Right ventricle myocardium superior (tissue), 1 donor: ENCODE measurements at regions not wholly inside any gene's neighbourhood (a gene's known extent, or its start where the extent isn't known, plus 50 kb on each side); places are given as distances from the start of the nearest gene placed in this dataset.
A peak's percentile ranks its signal among the peaks of the same experiment; 100 is the strongest.
"Not testable (repeated sequence)": the region's sequence is repeated elsewhere in the genome, so short reads cannot be mapped to it uniquely, and the experiment has no call there.

Source experiments
- ATAC-seq: fragments of 200-7000 bp; cut with Tn5 transposase; one replicate; pipeline ENCODE4 v1.9.1; 2020; ENCODE audit warnings: mild to moderate bottlenecking; ENCODE audit not compliant: poor library complexity
- DNase-seq: peaks from one replicate; pipeline ENCODE4 v3.0.0-alpha.2; 2020
- intact Hi-C: fragments of 100-400 bp; cut with DNase I; formaldehyde crosslinking; loops from one replicate; pipeline ENCODE4 v1.11.2; 2022
- donor health status: DM: no; HTN: yes; CAD: no; lungs with severe emphysema.

DNA sequence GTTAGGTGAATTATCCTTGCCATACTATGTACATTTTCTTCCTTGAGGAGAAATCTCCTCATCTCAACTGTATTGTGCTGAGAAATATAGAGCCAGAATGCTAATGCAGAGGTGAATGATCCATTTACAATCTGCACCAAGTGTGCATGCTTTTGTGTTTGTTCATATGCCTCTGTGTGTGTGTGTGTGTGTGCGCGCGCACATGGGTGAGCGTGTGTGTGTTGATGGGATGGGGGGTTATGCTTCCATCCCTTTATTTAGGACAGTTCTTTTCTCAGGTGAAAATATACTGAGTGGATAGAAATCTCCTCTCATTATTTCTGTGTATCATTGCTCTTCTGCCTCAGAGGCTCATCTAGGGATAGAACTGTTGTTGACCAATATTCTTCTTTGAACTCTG, 626.1 kb downstream of the MCTP2 start:
- no peak for ATAC-seq
- DNase-seq = no peak
- intact Hi-C loops = no loop called here

GRCh38 chr15:94858011-94858410, 626.6 kb downstream of the MCTP2 start:
- no peak for DNase-seq
- intact Hi-C loops = no loop called here
- ATAC-seq = no peak

DNA sequence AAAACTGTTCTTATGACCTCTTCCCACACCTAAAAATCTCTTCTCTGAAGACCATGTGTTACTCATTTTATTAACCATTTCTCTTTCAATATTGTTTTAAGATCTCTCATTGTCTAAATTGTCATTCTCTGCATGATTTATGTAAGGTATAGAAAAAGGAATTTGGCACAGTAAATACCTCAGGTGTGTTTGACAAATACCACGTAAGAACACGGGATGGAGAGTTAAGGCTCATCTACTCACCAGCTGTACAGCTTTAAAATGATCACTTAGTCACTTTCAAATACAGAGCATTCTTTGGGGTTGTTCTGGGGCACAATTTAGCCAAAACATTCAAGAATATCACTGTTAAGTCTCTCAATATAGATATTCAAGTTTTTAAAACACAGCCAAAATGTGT, 627.1 kb downstream of the MCTP2 start:
- intact Hi-C loops = no loop called here
- DNase-seq (no peak), ATAC-seq (no peak)

GRCh38 chr15:94858920-94859319, 627.6 kb downstream of the MCTP2 start:
- DNase-seq = no peak
- no peak for ATAC-seq
- intact Hi-C loops = no loop called here

- DNase-seq = no peak
- ATAC-seq = no peak
- intact Hi-C loops = no loop called here
Observed at GRCh38 chr15:94864600-94864999, 633.2 kb downstream of the MCTP2 start.

- intact Hi-C loops, ATAC-seq, DNase-seq: not testable (repeated sequence)
Observed at GRCh38 chr15:94868265-94868664, 636.9 kb downstream of the MCTP2 start.

- ATAC-seq = no peak
- intact Hi-C loops = no loop called here
- no peak for DNase-seq
Observed at GRCh38 chr15:94875550-94875949, 644.2 kb downstream of the MCTP2 start.

GRCh38 chr15:94877833-94878232, 646.5 kb downstream of the MCTP2 start:
- intact Hi-C loops = no loop called here
- DNase-seq (no peak), ATAC-seq (no peak)

DNA sequence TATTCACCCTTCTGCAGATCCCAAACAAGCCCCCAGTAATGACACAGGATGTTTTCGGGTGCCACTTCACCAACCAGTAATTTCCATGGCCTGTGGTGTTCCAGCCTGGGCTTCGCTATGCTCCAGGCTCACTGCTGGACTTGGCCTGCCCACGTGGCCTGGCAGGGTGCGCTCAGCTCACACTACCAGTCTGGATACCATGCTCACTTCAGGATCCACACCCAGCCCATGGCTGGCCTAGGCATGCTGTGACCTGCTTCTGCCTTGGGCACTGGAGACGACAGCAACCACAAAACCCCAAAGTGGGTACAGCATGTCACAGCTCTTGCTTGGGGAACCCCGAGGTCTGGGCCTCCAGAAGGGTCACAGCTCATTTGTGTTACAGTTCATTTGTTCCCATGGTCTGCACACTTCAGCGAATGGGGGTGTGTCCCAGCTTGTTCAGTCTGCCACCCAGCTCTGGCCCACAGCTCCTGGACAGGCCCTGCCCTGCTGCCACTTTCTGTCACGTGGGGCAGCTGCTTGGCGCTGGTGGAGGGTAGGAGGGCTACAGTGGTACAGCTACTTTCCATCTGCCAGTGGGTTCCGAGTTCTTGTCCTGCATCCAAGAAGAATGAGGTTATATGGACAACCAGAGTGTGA, 650.8 kb downstream of the MCTP2 start:
- ATAC-seq (no peak), DNase-seq (no peak)
- intact Hi-C loops = no loop called here

GRCh38 chr15:94887391-94887790, 656.0 kb downstream of the MCTP2 start:
- ATAC-seq = no peak
- intact Hi-C loops = no loop called here
- no peak for DNase-seq

DNA sequence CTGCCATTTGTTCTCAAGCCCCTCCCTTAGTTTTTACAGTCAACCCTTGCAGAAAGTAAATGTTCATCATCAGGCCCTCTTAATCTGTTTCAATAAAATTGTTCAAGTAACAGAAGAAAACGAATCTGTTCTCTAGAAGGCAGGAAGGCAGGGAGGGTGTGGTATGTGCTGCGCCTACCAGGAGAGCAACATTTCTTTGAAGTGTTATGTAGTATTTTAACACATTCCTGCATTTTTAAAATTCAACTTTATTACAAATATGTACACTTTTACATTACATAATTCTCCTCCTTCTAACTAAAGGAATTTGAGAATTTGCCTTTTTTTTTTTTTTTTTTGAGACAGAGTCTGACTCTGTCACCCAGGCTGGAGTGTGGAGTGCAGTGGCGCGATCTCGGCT, 657.8 kb downstream of the MCTP2 start:
- no peak for ATAC-seq
- intact Hi-C loops = no loop called here
- DNase-seq = no peak

GRCh38 chr15:94893091-94893490, 661.7 kb downstream of the MCTP2 start:
- ATAC-seq = no peak
- no peak for DNase-seq
- intact Hi-C loops = no loop called here

DNA sequence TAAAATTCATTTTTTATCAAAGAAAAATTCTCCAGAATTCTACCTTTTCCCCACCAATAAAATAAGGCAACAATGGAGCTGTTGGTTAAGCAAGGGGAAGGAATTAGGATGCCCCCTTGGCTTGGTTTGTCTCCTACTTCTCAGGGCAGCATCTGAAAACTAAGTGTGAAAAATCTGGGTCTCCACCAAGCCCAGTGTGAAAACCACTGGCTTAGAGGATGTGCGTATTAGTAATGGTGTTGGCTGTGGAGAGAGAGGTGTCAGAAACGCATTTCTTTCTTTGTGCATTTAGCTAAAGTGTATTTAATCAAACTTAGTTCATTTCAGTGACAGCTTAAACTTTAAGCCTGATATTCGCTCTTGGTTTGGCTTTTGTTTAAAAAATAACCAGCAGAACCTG, 662.7 kb downstream of the MCTP2 start:
- no peak for ATAC-seq
- no peak for DNase-seq
- intact Hi-C loops = no loop called here

DNA sequence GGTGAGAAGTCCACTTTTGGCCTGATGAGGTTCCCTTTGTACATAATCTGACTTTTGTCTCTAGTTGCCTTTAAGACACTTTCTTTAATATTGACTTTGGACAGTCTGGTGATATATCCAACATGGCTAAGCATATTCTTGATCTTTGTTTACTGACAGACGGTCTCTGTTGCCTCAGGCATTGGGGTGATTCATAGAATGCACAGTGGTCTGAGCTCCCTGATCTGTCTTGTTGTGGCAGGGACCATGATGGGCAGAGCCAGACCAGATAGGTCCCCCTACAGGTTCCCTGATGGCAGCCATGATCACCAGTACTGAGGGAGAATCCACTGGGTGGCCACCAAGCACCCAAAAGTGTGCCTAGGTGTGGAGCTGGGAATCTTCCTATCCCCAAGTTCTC, 678.1 kb downstream of the MCTP2 start:
- no peak for ATAC-seq
- intact Hi-C loops = no loop called here
- DNase-seq = no peak

DNA sequence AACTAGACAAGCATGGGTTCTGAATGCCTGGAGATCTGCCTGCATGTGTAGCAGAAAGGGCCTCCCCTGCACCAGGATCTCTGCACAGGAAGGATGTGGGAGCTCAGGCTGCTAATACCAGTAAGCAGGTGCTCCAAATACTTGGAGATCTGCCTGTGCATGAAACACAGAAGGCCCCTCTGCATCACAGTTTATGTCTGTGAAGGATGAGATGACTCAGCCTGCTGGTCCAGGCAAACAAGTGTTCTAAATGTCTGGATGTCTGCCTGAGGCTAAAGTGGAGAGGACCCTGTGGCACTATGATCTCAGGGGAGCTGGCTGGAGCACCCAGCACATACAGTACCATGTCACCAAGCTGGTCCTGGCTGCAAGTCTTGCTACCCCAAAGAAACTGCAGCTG, 678.8 kb downstream of the MCTP2 start:
- ATAC-seq (no peak), DNase-seq (no peak)
- intact Hi-C loops = no loop called here

GRCh38 chr15:94912760-94913159, 681.4 kb downstream of the MCTP2 start:
- DNase-seq = no peak
- intact Hi-C loops = no loop called here
- no peak for ATAC-seq

DNA sequence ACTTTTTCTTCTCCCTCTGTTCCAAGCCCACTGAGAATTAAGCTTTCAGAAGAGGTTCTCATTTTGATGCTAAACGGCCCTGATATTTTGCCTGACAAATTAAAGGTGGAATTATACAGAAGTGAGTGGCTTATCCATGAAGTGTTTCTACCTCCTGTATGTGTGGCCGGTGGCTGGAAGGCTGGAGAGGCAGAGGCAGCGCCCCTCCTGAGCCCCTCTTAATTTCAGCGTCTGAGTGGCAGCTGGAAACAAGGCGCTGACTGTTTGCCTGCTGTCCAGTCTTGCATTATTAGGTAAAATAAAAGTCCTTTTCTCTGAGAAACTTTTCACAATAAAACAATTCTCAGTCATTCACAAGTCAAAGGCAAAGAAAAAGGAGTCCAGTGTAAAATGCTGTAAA, 685.7 kb downstream of the MCTP2 start:
- no peak for DNase-seq
- intact Hi-C loops = no loop called here
- ATAC-seq = no peak

DNA sequence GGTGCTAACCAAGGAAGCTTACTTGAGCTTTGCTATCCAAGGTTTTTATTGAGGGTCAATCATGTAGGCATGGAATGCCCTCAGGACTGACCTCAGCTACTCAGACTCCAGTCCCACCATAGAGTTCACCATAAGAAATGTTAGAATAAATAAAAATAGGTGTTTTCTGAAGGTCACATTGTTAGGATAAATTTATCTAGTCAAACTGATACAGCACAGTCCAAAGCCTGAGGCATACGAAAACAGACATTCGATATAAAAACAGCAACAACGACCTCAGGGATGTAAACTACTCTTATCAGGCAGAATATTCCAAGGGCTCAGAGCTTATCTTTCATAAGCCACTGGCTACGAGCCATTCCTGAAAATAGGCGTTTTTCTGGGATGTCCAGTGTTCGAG, 690.6 kb downstream of the MCTP2 start:
- DNase-seq (no peak), ATAC-seq (no peak)
- intact Hi-C loops = no loop called here

DNA sequence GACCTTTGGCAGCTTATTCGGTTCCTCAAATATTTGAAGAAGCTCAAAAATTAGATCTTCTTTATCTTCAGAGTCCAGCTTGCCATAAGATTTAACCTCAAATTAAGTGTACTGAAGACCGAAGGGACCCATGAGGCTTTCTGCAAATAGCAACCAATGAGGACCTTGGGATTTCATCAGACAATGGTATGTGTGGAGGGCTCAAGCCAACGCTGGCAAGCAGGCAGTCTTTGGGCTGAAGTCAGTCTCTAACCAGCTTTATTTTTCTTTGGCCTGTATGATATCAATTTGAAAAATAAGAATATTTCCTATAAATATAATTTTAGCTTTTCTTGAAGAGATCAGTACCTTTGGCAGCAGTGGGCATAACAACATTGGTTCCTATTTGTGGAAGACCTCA, 692.7 kb downstream of the MCTP2 start:
- DNase-seq = peak; percentile 45
- intact Hi-C loops = no loop called here
- no peak for ATAC-seq

- intact Hi-C loops = no loop called here
- DNase-seq (peak; percentile 44), ATAC-seq (no peak)
Observed at GRCh38 chr15:94924971-94925598, 693.7 kb downstream of the MCTP2 start.

- intact Hi-C loops = no loop called here
- ATAC-seq = no peak
Observed at GRCh38 chr15:94925680-94926079, 694.3 kb downstream of the MCTP2 start.

More at GRCh38 chr15:94925680-94926079, 694.3 kb downstream of the MCTP2 start:
- no peak for DNase-seq
